ENCODE measurements at regions not wholly inside any gene's neighbourhood (a gene's known extent, or its start where the extent isn't known, plus 50 kb on each side); places are given as distances from the start of the nearest gene placed in this dataset.

GRCh38 chr16:50440531-50440930 is 71.7 kb upstream of the BRD7 start:
- CTCF ChIA-PET = no interaction called here
- WGBS (ENCODE audit: insufficient coverage) = 81% methylated on average over 1 of the region's 2 CpGs
- H3K27me3 Mint-ChIP-seq = peaks cover 3% of the 10 kb centered on the region

DNA sequence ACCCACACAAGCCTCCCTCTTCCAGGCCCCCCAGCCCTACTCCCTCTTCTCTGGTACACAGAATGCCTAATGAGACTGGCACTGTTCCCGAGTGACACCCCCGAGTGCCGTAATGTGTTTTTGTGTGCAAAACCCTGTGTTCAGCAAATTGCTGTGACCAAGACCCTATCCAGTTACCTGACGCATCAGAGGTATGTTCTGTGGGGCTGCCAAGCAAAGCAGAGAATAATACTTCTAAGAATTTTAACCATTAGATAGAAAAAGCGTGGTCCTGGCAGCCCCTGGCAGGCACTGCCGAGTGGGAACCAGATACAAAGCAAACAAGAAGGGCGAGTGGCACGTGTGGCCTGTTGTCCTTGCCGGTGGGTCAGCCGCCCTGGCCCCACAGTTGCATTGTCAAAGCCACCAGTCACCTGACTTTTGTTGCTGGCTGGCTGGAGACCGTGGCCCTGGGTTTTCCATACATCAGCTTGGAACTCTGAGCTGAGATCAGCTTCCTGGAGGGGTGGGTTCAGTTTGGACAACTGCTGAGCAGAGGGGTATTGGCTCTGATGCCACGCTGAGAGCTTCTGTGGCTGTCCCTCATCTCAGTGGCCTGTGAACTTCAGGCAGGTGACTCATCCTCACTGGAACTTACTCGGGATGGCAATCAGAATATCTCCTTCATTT is 69.1 kb upstream of the BRD7 start:
- H3K4me3 ChIP-seq (ENCODE audit: control extremely low read depth in 1 of 5, extremely low read depth in 1 of 5, insufficient read depth in 1 of 5, low read depth in 2 of 5, low read length in 4 of 5) = no peak overlapping the region
- Mint-ChIP-seq H3K4me1 (no peaks in the 10 kb centered on the region), H3K9me3 (ENCODE audit: insufficient read depth) (peaks cover 14% of the 10 kb centered on the region), H3K27me3 (peaks cover 20% of the 10 kb centered on the region), H3K27ac (no peak overlapping the region), H3K4me3 (no peak overlapping the region)
- H3K4me2 ChIP-seq (replicated peaks; ENCODE audit: low read depth, low read length, poor library complexity, severe bottlenecking) = no peak overlapping the region
- no peak overlapping the region for H2AFZ ChIP-seq (ENCODE audit: insufficient read depth, low read depth, low read length, poor library complexity, severe bottlenecking)
- ATAC-seq (ENCODE audit: low read depth) = no peak
- H3K36me3 ChIP-seq (replicated peaks in 1 of 2; ENCODE audit: control extremely low read depth in 1 of 2, control insufficient read depth in 1 of 2, extremely low read depth in 1 of 2, insufficient read depth in 2 of 2, low read length in 1 of 2) = no peaks in the 10 kb centered on the region
- ChIA-PET CTCF (no interaction called here), POLR2A (no interaction called here)
- H3K9me3 ChIP-seq (ENCODE audit: control extremely low read depth in 1 of 3, control insufficient read depth in 2 of 3, insufficient read depth in 1 of 3, low read length in 2 of 3) = peaks cover 3 to 36% (median 26%) of the 10 kb centered on the region in 3 donors
- H4K20me1 ChIP-seq (ENCODE audit: control insufficient read depth, insufficient read depth, low read length, poor library complexity, severe bottlenecking) = no peaks in the 10 kb centered on the region
- TF ChIP-seq EZH2 (IDR thresholded peaks at IDR 0.05; ENCODE audit: borderline replicate concordance, insufficient read depth, low read depth, low read length, poor library complexity, severe bottlenecking) (no peak), CTCF (IDR thresholded peaks at IDR 0.05) (no peak)
- 83% methylated on average over 12 of the region's 13 CpGs for WGBS (ENCODE audit: insufficient coverage)
- H3K79me2 ChIP-seq (ENCODE audit: control insufficient read depth, insufficient read depth, low read length) = no peaks in the 10 kb centered on the region
- no peak overlapping the region for H3K9ac ChIP-seq (ENCODE audit: low read length)
- no peak overlapping the region for H3K27ac ChIP-seq (ENCODE audit: low read length in 2 of 2)
- intact Hi-C loops (cut with micrococcal nuclease) = no loop called here
- no peak for DNase-seq
- H3K4me1 ChIP-seq (ENCODE audit: control insufficient read depth in 2 of 2, insufficient read depth in 2 of 2, low read length in 2 of 2) = no peaks in the 10 kb centered on the region
- peaks cover 0 to 16% (median 9%) of the 10 kb centered on the region in 4 experiments for H3K27me3 ChIP-seq (replicated peaks in 1 of 4; ENCODE audit: control extremely low read depth in 1 of 4, control insufficient read depth in 3 of 4, insufficient read depth in 4 of 4, low read length in 3 of 4)

More at GRCh38 chr16:50440531-50440930, 71.7 kb upstream of the BRD7 start:
- intact Hi-C loops (cut with micrococcal nuclease) = no loop called here
- Histone ChIP-seq H3K4me3 (ENCODE audit: control extremely low read depth in 1 of 5, extremely low read depth in 1 of 5, insufficient read depth in 1 of 5, low read depth in 2 of 5, low read length in 4 of 5) (no peak overlapping the region), H3K27ac (ENCODE audit: low read length in 2 of 2) (no peak overlapping the region), H4K20me1 (ENCODE audit: control insufficient read depth, insufficient read depth, low read length, poor library complexity, severe bottlenecking) (no peaks in the 10 kb centered on the region), H2AFZ (ENCODE audit: insufficient read depth, low read depth, low read length, poor library complexity, severe bottlenecking) (no peak overlapping the region), H3K9ac (ENCODE audit: low read length) (no peak overlapping the region), H3K4me2 (replicated peaks; ENCODE audit: low read depth, low read length, poor library complexity, severe bottlenecking) (no peak overlapping the region), H3K27me3 (replicated peaks in 1 of 4; ENCODE audit: control extremely low read depth in 1 of 4, control insufficient read depth in 3 of 4, insufficient read depth in 4 of 4, low read length in 3 of 4) (peaks cover 0 to 3% (median 0%) of the 10 kb centered on the region in 4 experiments), H3K79me2 (ENCODE audit: control insufficient read depth, insufficient read depth, low read length) (no peaks in the 10 kb centered on the region), H3K36me3 (replicated peaks in 1 of 2; ENCODE audit: control extremely low read depth in 1 of 2, control insufficient read depth in 1 of 2, extremely low read depth in 1 of 2, insufficient read depth in 2 of 2, low read length in 1 of 2) (no peaks in the 10 kb centered on the region), H3K4me1 (ENCODE audit: control insufficient read depth in 2 of 2, insufficient read depth in 2 of 2, low read length in 2 of 2) (no peaks in the 10 kb centered on the region), H3K9me3 (ENCODE audit: control extremely low read depth in 1 of 3, control insufficient read depth in 2 of 3, insufficient read depth in 1 of 3, low read length in 2 of 3) (peaks cover 3 to 37% (median 26%) of the 10 kb centered on the region in 3 donors)
- no peak for TF ChIP-seq EZH2 (IDR thresholded peaks at IDR 0.05; ENCODE audit: borderline replicate concordance, insufficient read depth, low read depth, low read length, poor library complexity, severe bottlenecking)
- no peak for TF ChIP-seq CTCF (IDR thresholded peaks at IDR 0.05)
- DNase-seq (no peak), ATAC-seq (ENCODE audit: low read depth) (no peak)
- Mint-ChIP-seq H3K4me1 (no peaks in the 10 kb centered on the region), H3K9me3 (ENCODE audit: insufficient read depth) (peaks cover 14% of the 10 kb centered on the region), H3K27ac (no peak overlapping the region), H3K4me3 (no peak overlapping the region)
- POLR2A ChIA-PET = no interaction called here
